GM19467 (cell line): ENCODE measurements at regions not wholly inside any gene's neighbourhood (a gene's known extent, or its start where the extent isn't known, plus 50 kb on each side); places are given as distances from the start of the nearest gene placed in this dataset.

Experiments used
- ATAC-seq: cut with Tn5 transposase; IDR thresholded peaks from one replicate; pipeline ENCODE4 v1.9.1; 2021; ENCODE audit warnings: mild to moderate bottlenecking, moderate library complexity; ENCODE audit not compliant: unreplicated experiment

DNA sequence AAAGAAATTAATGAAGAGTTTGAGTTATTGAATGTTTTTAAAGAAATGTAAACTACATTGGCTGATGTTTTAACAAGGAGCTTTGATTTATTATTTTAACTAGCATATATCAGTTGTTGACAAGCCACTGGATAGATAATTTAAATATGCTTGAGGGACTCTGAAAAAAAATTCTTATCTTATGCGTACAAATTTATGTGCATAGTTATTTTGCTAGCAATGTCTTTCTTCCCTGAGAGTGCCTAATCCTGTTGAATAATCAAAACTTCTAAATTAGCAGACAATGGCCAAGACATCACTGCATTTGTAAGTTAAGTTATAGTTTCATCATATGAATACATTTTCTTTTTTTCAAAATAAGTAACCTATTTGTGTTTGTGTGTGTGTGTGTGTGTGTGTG, 342.3 kb downstream of the MED10 start:
- no peak for ATAC-seq

DNA sequence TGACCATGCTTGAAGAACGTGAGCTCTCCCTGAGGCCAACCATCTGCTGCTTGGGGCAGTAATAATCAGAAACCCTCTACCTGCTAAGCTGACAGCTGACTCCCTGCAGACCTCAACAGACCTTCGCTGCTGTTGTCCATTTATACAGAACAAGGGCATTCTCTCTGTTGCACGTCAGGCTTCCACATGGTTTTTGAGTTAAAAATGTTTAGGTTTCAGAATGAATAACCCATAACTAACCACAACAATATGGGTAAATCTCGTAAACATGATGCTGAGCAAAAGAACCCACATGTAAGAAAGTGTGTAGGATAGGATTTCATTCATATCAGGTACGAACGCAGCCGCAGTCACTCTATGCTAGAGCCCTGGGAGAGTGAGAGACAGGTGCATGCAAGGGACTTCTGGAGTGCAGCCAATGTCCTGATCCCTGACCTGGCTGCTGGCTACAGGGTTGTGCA, 348.5 kb downstream of the MED10 start:
- no peak for ATAC-seq

DNA sequence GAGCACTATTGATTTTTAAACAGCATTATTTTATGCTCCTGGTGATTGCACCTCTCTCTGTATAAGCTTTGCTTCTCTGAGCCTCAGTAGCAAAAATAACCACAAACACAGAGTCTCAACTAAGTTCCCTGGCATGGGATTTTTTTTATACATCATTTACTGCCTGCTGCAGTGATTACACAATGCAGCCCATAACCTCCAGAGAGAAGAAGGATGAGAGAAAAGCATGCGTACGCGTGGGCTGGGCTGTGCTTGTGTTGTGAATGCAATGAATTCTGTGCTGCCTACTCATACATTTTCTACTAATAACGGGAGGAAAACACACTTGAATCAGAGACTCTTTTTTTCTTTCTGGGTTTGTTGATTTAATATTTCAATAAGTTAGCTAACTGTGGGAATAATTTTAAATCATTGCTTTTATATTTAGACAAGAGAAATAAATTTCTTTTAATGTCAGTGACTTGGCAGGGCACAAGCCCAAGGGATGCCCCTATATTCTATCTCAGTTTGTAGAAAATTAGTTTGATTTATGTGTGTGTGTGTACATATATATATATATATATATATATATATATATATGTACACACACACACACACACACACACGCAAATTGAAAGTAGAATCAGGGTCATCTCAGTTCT, 351.5 kb downstream of the MED10 start:
- ATAC-seq = no peak

DNA sequence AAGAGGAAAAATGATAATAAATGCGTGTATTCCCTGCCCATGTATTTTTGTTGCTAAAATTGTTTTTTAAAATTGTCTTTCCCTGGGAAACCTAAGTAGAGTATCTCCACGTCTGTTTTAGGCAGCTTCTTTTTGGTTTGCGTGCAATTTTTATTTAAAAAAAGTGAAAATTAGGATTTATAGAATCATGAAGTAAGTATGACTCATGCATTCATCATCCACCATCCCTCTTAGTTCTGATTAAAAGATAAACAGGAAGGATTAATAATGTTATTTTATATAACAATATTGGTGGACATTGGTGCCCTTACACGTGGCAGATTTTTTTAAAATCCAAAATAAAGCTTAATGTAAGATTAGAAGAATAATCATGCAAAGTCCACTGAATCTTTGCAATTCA, 358.7 kb downstream of the MED10 start:
- no peak for ATAC-seq

DNA sequence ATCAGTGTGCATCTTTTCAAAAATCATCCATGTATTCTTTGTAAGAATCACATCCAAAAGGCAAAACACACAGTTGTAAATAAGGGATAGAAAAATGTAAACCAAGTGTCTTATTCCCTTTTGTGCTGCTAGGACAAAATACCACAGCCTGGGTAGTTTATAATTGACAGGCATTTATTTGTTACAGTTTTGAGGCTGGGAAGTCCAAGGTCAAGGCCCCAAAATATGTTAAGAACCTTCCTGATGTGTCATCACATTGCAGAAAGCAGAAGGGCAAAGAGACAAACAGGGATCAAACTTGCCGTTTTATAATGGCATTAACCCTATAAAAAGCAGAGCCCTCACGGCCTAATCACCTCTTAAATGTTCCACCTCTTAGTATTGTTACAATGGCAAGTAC, 364.8 kb downstream of the MED10 start:
- ATAC-seq = no peak

DNA sequence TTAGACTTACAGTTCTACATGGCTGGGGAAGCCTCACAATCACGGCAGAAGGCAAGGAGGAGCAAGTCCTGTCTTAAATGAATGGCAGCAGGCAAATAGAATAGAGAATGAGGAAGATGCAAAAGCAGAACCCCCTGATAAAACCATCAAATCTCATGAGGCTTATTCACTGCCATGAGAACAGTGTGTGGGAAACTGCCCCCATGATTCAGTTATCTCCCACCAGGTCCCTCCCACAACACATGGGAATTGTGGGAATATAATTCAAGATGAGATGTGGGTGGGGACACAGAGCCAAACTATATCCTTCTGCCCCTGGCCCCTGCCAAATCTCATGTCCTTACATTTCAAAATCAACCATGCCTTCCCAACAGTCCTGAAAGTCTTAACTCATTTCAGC, 367.1 kb downstream of the MED10 start:
- ATAC-seq = no peak

DNA sequence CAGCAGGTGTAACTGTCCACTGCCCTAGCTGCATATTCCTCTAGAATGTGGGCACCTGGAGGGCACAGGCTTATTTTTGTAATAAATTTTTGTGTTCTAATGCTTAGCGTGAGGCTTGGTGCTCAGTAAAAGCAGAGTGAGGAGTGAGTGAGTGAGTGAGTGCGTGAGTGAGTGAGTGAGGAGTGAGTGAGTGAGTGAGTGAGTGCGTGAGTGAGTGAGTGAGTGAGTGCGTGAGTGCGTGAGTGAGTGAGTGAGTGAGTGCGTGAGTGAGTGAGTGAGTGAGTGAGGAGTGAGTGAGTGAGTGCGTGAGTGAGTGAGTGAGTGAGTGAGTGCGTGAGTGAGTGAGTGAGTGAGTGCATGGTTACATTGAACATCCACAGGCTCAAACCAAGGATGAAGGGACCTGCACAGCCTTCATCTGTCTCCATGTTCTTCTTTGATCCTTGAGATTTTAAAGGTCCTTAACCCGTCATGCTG, 371.5 kb downstream of the MED10 start:
- ATAC-seq = no peak

DNA sequence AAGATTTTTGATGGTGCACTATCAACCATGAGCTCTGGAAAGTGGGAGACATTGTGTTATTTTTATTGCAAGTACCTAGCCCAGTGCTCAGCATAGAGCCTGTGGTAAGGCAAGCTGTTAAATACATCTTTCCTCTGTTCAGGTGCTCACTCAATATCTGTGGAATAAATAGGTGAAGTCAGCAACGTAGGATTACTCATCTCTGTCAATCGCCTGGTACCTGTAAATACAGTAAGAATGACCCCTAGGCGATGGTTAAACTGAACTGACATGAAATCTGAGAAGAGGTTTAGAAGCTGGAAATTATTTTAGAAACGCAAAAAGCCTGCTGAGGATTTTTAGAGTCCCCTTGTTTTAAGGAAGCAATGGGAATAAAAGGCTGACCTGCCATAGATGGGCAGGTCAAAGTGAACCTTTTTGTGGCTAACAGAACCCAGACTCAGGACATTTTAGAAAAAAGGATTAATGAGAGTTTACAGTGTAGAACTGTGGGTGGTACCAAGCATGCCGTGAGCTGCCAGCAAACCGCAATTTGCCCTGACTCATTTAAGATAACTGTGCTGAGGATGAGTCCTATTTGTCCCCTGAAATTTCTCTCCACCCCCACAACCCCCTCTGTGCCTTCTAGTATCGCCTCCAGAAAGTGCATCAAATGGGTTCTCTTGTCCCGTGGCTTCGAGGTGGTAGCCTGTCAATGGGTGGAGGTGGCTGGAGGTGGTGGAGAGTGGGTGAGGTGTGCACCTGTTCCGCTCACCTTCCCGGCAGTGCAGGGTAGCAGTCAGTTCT, 375.1 kb downstream of the MED10 start:
- no peak for ATAC-seq

DNA sequence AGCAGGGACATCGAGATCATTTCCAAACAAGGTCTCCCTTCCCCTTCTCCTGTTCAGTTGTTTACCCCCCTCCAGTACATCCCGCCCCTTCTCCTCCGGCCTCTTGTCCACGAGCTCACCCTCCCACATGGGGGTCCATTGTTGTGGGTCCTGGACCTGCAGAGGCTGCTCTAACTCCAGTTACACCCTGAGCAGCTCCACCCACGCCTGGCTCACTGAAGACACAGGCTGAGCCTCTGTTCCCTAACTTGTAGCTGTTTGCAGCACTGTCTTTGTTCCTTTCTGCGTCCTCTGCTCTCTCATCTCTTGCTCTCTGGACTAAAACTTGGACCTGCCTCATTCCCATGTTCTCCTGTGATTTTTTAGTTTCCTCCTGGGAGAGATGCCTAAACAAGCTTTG, 377.5 kb downstream of the MED10 start:
- no peak for ATAC-seq

DNA sequence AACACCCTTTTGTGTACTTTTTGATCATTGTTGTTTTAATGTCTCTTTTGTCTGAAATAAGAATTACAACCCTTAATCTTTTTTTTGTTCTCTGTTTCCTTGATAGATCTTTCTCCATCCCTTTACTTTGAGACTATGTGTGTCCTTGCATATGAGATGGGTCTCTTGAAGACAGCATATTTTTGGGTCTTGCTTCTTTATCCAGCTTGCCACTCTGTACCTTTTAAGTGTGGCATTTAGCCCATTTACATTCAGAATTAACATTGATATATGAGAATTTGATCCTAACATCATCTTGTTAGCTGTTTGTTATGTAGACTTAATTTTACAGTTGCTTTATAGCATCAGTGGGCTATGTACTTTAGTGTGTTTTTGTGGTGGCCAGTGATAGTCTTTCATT, 382.5 kb downstream of the MED10 start:
- no peak for ATAC-seq

DNA sequence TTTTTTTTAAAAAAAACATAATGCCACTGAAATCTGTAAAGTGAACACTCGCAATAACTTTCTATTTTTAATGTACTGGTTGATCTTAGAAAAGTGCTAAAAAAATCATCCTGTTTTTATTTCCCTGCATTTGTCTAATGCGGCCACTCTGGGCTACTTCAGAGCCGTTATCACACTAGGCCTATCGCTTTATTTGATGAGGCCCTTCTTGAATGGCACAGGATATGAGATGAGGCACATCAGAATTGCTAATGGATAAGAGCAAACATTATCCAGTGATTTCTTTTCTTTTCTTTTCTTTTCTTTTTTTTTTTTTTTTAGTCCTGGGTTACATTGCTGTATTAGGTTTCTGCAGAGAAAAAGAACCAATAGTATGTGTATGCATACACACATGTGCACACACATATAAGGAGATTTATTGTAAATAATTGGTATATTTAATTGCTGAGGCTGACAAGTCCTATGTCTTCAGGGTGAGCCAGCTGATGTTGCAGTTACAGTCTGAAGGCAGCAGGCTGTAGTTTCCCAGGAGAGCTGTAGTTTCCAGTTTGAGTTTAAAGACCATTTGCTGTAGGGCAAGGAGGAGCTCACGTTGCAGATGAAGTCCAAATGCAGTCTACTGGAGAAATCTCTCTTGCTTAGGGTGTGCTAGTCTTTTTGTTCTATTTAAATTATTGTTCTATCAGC, 391.7 kb downstream of the MED10 start:
- no peak for ATAC-seq

DNA sequence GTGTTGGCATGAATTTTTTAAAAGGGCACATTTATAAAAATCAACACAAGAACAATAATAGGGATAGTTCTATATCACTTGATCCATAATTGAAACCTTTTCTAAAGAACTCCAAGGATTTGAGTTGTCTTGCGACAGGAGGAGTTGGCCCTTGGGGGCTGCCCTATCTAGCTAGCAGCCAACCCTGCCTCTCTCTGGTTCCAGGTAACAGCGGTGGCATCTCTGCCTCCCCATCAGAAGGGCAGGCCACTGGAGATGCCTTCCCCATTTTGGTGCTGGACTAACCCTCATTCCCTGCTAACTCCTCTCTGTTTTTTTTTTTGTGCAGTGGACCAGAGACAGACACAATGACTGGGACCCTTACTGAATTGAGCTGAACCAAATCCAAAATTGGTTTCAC, 393.0 kb downstream of the MED10 start:
- no peak for ATAC-seq

DNA sequence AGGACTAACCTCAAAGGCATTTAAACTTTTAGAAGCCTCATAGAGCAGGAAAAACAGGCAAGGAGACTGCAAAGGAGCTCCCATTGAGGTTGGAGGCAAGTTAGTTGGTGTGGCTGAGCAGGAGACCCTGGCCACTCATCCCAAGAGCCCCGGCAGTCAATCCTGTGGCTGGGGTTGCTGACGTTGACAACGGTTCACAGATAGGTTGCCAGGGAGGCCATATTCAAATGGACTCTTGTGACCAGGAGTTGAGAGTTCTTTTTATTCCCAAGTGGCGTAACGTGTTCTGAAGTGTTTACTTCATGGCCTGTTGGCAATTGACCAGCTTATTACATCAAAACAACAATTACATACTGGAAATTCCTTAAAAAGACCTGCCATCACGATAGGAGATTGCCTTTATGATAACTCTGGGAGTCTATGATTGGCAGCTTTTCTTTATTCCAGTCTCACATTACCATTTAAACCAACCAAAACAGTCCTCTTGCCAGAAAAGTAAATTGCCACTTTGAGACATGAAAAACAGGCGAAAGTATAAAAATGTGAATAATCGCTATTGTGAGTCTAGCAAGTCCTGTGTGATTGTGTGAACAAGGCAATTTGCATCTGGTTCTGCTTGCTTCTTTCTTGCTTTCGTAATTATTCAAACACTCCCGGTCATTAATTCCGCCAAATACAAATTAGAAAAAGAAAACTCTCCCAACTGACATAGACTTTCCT, 394.9 kb downstream of the MED10 start:
- no peak for ATAC-seq

DNA sequence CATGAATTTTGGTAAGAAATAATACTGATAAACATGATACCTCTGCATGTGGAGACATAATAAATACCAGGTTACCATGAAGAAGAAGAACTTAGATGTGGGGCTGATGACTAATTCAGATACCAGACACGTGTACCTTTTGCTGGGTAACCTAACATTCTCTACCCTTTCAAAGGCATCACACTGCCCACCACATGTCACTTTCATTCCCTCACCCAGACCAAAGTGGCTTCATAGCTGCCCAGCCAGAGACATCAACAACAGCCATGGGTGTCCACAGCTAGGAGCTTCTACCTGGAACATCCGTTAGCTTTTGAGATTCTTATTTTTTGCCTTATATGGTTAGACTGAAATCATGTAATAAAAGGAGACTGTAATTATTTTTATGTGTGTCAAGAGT, 396.8 kb downstream of the MED10 start:
- no peak for ATAC-seq

DNA sequence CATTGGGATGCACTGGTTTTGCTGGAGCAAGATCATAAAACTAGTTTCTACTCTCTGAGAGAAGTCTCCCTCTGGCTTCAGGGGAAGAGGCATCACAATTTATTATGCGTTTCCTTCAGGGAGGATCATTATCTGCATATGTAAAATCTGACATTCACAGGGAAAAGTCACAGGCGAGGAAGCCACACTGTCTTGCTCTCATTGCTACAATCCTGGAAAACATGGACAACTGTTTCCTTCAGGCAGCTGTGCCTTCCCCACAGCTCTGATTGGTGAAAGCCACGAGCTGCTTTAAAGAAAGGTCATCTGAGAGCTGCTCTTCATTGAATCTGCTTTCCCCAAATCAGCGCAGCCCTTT, 397.8 kb downstream of the MED10 start:
- ATAC-seq = no peak

DNA sequence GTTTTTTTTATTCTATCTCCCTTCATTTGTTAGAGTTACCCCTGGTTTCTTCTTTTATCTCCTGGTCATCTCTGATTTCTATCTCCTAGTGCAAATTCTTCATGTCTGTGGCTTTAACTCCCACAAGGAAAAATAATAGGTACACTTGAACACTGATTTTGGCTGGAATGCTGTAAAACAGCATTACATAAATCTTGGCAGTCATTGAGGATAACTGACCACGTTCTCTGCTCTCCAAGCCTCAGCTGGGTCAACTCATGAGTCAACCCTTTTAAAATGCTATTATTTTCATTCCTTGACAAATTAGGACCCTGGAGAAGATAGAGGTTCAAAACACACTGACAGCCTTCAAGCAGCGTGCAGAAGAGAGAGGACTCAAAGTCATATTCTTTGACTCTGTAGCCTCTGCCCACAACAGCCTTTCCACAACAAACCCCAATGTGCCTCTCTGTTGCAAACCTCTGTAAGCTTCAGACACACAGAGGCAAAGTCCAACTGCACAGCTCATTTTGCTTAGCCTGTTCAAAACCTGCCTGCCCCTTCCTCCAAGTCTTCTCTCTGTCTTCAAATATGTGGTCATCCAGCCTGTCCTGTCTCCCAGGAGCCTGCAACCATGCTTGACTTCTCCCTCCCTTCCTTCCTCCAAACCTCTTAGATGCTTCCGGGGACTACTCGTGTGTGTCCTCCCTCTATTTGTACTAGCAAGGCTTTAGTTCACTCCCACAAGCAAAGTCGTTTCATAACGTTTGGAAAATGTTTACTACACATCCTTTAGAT, 398.4 kb downstream of the MED10 start:
- ATAC-seq = no peak

DNA sequence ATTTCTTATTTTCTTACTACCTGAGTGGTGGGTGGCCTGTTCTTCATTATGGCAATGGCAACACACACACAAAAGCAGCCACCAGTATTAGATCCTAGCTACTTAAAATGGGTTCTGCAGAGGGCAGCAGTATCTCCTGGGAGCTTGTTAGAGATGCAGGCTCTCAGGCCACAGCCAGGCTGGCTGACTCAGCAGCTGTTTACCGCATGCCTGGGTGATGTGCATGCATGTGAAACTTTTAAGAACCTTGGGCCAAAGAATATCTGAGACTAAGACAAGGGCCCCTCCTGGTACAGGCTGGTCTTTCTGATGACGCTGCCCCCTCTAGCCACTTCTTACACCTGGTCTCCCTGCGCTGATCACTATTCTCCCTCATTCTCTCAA, 399.0 kb downstream of the MED10 start:
- no peak for ATAC-seq

DNA sequence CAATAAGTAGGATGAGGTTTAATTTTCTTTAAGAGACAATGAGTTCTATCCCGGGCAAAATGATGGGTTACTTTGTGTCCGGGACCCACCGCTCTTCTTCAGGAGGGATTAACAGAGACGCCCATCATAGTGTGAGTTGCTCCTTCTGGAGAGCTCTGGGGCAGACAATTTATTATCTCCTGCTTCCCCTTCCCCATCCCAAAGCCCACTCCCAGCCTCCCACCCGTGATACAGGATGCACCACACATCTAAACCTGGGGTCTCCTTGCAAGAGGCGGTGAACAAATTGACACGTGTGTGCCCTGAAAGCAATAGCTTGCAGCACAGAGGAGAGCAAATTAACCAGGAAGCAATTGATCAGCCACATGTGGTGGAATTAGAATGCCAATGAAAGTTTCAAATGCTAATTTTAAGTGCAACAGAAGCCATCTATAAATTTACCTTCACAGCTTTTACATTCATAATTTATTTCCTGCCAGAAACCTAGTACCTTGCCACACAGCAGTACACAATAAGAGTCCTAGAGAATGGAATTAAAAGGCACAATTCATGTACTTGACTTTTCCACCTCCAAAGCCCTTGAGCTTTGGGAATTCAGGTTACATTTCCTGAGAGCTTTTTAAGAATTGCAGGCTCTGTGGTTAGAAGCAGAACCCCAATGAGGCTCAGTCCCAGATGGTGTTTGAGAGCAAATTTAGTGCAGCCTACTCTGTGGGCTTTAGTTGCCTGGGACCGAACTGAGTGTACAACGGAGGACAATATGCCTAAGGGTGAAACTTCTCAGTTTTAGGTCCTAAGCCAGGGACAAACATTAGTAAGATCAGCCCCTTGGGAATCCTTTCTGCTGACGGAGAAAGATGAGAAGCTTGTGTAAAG, 399.6 kb downstream of the MED10 start:
- no peak for ATAC-seq

DNA sequence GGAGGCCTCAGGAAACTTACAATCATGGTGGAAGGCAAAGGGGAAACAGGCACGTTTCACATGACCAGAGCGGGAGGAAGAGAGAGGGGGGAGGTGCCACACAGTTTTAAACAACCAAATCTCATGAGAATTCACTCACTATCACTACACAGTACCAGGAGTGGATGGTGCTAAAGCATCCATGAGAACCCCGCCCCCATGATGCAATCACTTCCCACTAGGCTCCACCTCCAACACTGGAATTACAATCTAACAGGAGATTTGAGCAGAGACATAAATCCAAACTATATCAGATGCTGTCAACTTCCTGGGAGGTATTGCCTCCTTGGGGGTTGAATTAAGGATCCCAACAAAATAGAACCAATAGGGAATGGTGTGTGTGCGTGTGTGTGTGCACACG, 407.1 kb downstream of the MED10 start:
- no peak for ATAC-seq
